Ishikawa (cell line): ENCODE measurements at regions not wholly inside any gene's neighbourhood (a gene's known extent, or its start where the extent isn't known, plus 50 kb on each side); places are given as distances from the start of the nearest gene placed in this dataset.

Experiments used
- CREB1 ChIP-seq: IDR thresholded peaks from 2 replicates; pipeline ENCODE4 v1.6.1; 2012; ENCODE audit warnings: low read depth
- EP300 ChIP-seq: IDR thresholded peaks from 2 replicates; pipeline ENCODE4 v1.6.1; 2012; ENCODE audit warnings: borderline replicate concordance
- MAX ChIP-seq: IDR thresholded peaks from 2 replicates; pipeline ENCODE4 v1.6.1; 2012
- NFIC ChIP-seq: IDR thresholded peaks from 2 replicates; pipeline ENCODE4 v1.6.1; 2012
- REST ChIP-seq: IDR thresholded peaks from 2 replicates; pipeline ENCODE4 v1.6.1; 2012; ENCODE audit warnings: low read depth, mild to moderate bottlenecking
- TAF1 ChIP-seq: IDR thresholded peaks from 2 replicates; pipeline ENCODE4 v1.6.1; 2012; ENCODE audit warnings: low read depth, mild to moderate bottlenecking
- TCF12 ChIP-seq: IDR thresholded peaks from 2 replicates; pipeline ENCODE4 v1.6.1; 2012; ENCODE audit warnings: low read depth
- ZBTB7A ChIP-seq: IDR thresholded peaks from 2 replicates; pipeline ENCODE4 v1.6.1; 2012; ENCODE audit warnings: low read depth

GRCh38 chr7:131911112-131911511 lies 354.7 kb upstream of the PODXL start:
- TF ChIP-seq NFIC (no peak), TCF12 (no peak), EP300 (no peak), MAX (no peak), ZBTB7A (no peak), CREB1 (no peak), TAF1 (no peak), REST (no peak)
